ENCODE measurements at regions not wholly inside any gene's neighbourhood (a gene's known extent, or its start where the extent isn't known, plus 50 kb on each side); places are given as distances from the start of the nearest gene placed in this dataset.

- no peak for TF ChIP-seq CTCF (IDR thresholded peaks at IDR 0.05)
Measured at GRCh38 chr11:70695086-70695960, 297.0 kb downstream of the CTTN start.

- no peak for TF ChIP-seq CTCF (IDR thresholded peaks at IDR 0.05)
Measured at GRCh38 chr11:70696076-70696475, 297.7 kb downstream of the CTTN start.

- TF ChIP-seq CTCF (IDR thresholded peaks at IDR 0.05): no peak
Measured at GRCh38 chr11:70696564-70696963, 298.2 kb downstream of the CTTN start.

- no peak for TF ChIP-seq CTCF (IDR thresholded peaks at IDR 0.05)
Measured at GRCh38 chr11:70697701-70698100, 299.4 kb downstream of the CTTN start.

GRCh38 chr11:70698871-70699270 lies 300.5 kb downstream of the CTTN start:
- TF ChIP-seq CTCF (IDR thresholded peaks at IDR 0.05): no peak

- TF ChIP-seq CTCF (IDR thresholded peaks at IDR 0.05): no peak
Measured at GRCh38 chr11:70699294-70700221, 301.2 kb downstream of the CTTN start.

GRCh38 chr11:70700453-70700852 lies 302.1 kb downstream of the CTTN start:
- TF ChIP-seq CTCF (IDR thresholded peaks at IDR 0.05): no peak

Data from LNCAP (cell line).